Activated naive CD4-positive, alpha-beta T cell treated with anti-CD3 and anti-CD28 coated beads, Interleukin-2, amount 50 U/mL, for 24 hours (primary cell): ENCODE measurements at regions not wholly inside any gene's neighbourhood (a gene's known extent, or its start where the extent isn't known, plus 50 kb on each side); places are given as distances from the start of the nearest gene placed in this dataset.
"Not testable (repeated sequence)": the region's sequence is repeated elsewhere in the genome, so short reads cannot be mapped to it uniquely, and the experiment has no call there.

Source experiments
- H3K27ac Mint-ChIP-seq: one replicate; pipeline ENCODE4 v1.8.0; 2021; ENCODE audit warnings: mild to moderate bottlenecking, mixed read lengths
- H3K27me3 Mint-ChIP-seq: one replicate; pipeline ENCODE4 v1.8.0; 2021; ENCODE audit warnings: mixed read lengths
- H3K36me3 Mint-ChIP-seq: one replicate; pipeline ENCODE4 v1.8.0; 2021; ENCODE audit warnings: mixed read lengths
- H3K4me1 Mint-ChIP-seq: one replicate; pipeline ENCODE4 v1.8.0; 2021; ENCODE audit warnings: mixed read lengths
- H3K4me3 Mint-ChIP-seq: one replicate; pipeline ENCODE4 v1.8.0; 2021; ENCODE audit warnings: mild to moderate bottlenecking, mixed read lengths
- H3K9me3 Mint-ChIP-seq: one replicate; pipeline ENCODE4 v1.8.0; 2021; ENCODE audit warnings: mixed read lengths

GRCh38 chr3:164812042-164812441 is 266.3 kb downstream of the SI start:
- H3K36me3 Mint-ChIP-seq: no peaks in the 10 kb centered on the region
- H3K27me3 Mint-ChIP-seq: no peaks in the 10 kb centered on the region
- H3K9me3 Mint-ChIP-seq: peaks cover 8% of the 10 kb centered on the region
- H3K4me3 Mint-ChIP-seq: no peak overlapping the region
- no peaks in the 10 kb centered on the region for H3K4me1 Mint-ChIP-seq
- H3K27ac Mint-ChIP-seq: no peak overlapping the region

GRCh38 chr3:164806188-164806587 is 272.1 kb downstream of the SI start:
- H3K36me3 Mint-ChIP-seq: no peaks in the 10 kb centered on the region
- no peaks in the 10 kb centered on the region for H3K27me3 Mint-ChIP-seq
- no peak overlapping the region for H3K4me3 Mint-ChIP-seq
- no peak overlapping the region for H3K27ac Mint-ChIP-seq
- no peaks in the 10 kb centered on the region for H3K4me1 Mint-ChIP-seq
- peaks cover 16% of the 10 kb centered on the region for H3K9me3 Mint-ChIP-seq

DNA sequence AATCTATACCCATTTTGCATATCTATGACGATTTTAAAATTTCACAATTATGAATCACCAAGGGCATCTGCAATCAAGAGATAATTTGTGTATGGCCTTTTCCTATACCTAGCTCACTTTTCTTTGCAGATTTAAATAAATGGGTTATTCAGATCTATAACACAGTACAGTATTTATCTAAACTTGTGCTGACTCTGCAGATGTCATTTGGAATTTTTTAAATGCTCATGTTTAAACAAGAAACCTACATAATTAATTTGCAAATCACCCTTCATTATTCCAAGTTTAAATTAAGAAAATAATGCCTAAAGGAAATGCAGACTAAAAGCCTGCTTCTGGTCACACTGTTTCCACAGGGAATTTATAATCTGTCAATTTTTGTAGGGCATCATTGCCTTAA is 284.2 kb downstream of the SI start:
- Mint-ChIP-seq H3K4me3 (no peak overlapping the region), H3K27ac (no peak overlapping the region), H3K9me3 (peaks cover 12% of the 10 kb centered on the region), H3K36me3 (no peaks in the 10 kb centered on the region), H3K27me3 (no peaks in the 10 kb centered on the region), H3K4me1 (no peaks in the 10 kb centered on the region)

- Mint-ChIP-seq H3K9me3 (peaks cover 12% of the 10 kb centered on the region), H3K27me3 (no peaks in the 10 kb centered on the region), H3K36me3 (no peaks in the 10 kb centered on the region), H3K4me3 (no peak overlapping the region), H3K27ac (no peak overlapping the region), H3K4me1 (no peaks in the 10 kb centered on the region)
Observed at GRCh38 chr3:164791263-164791662, 287.0 kb downstream of the SI start.

- not testable (repeated sequence) for H3K27me3 Mint-ChIP-seq, H3K4me3 Mint-ChIP-seq, H3K36me3 Mint-ChIP-seq, H3K9me3 Mint-ChIP-seq, H3K4me1 Mint-ChIP-seq, H3K27ac Mint-ChIP-seq
Observed at GRCh38 chr3:164784407-164784806, 293.9 kb downstream of the SI start.

DNA sequence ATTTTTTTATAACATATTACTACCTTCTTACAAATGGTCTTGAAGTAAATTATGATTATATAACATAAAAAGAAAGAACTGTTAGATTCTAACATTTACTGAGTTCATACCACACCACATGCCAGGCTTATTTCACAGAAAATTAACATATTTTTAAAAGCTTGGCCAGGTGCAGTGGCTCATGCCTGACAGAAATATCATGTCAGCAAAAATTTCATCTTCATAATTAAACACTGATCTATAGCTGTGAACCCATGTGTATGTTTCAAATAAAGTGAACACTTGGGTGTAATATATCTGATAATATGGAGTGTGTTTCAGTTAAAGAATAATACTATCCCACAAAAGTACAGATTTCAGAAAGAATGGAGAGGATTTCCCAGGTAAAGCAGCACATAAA is 296.5 kb downstream of the SI start:
- Mint-ChIP-seq H3K27ac (no peak overlapping the region), H3K27me3 (no peaks in the 10 kb centered on the region), H3K4me3 (no peak overlapping the region), H3K36me3 (no peaks in the 10 kb centered on the region), H3K9me3 (no peaks in the 10 kb centered on the region), H3K4me1 (no peaks in the 10 kb centered on the region)

- Mint-ChIP-seq H3K36me3 (no peaks in the 10 kb centered on the region), H3K27me3 (no peaks in the 10 kb centered on the region), H3K27ac (no peak overlapping the region), H3K4me3 (no peak overlapping the region), H3K9me3 (no peaks in the 10 kb centered on the region), H3K4me1 (no peaks in the 10 kb centered on the region)
Observed at GRCh38 chr3:164779816-164780215, 298.5 kb downstream of the SI start.

DNA sequence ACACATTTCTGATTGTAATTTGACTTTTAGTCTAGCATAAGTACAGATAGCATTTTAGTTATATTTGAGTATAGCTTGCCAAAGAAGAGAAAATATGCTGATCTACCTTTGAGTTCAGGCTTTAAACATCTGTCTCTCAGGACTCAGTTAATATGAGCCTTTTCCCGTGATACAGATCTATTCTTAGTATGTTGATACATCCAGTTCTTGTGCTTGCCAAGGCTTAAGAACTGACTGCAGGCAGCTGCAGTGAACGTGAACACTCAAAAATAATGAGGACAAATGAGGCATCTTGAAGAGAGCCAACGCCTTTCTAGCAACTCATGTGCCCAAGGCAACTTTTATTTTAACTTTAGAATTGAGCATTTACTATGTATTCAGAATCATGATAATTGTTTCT is 325.5 kb downstream of the SI start:
- Mint-ChIP-seq H3K9me3 (peaks cover 5% of the 10 kb centered on the region), H3K36me3 (no peaks in the 10 kb centered on the region), H3K27ac (no peak overlapping the region), H3K4me1 (no peaks in the 10 kb centered on the region), H3K27me3 (no peaks in the 10 kb centered on the region), H3K4me3 (no peak overlapping the region)

DNA sequence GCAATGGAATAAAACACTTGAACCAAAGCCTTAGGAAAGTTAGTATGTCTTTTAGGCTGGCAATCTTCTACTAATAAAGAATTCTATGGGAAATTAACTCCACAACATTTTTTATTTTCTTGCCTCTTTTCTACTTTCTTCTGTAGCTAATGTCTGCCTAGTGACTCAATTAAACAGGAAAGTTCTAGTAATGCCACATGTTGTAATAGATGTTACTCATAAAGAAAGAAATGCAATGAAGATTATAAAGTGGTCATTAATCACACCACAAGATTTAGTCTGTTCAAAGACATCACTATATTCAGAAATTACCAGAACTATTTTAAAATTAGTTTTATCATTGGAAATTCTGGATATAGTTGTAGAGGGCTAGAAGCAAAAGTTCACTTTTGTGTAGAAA is 329.7 kb downstream of the SI start:
- Mint-ChIP-seq H3K27ac (no peak overlapping the region), H3K4me3 (no peak overlapping the region), H3K9me3 (peaks cover 11% of the 10 kb centered on the region), H3K27me3 (no peaks in the 10 kb centered on the region), H3K4me1 (no peaks in the 10 kb centered on the region), H3K36me3 (no peaks in the 10 kb centered on the region)

- no peaks in the 10 kb centered on the region for H3K4me1 Mint-ChIP-seq
- no peak overlapping the region for H3K27ac Mint-ChIP-seq
- H3K36me3 Mint-ChIP-seq: no peaks in the 10 kb centered on the region
- H3K27me3 Mint-ChIP-seq: no peaks in the 10 kb centered on the region
- H3K4me3 Mint-ChIP-seq: no peak overlapping the region
- H3K9me3 Mint-ChIP-seq: peaks cover 17% of the 10 kb centered on the region
Observed at GRCh38 chr3:164741869-164742268, 336.4 kb downstream of the SI start.

DNA sequence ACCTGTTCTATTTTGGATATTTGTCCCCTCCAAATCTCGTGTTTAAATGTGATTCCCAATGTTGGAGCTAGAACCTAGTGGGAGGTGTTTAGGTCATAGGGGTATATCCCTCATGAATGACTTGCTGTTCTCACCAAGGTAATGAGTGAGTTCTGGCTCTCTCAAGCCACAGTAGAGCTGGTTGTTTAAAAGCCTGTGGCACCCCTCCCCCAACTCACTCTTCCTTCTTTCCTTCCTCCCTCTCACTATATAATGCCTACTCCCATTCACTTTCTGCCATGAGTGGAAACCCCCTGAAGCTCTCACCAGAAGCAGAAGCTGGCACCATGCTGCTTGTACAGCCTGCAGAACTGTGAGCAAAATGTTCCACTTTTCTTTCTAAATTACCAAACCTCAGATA is 341.1 kb downstream of the SI start:
- Mint-ChIP-seq H3K9me3 (peaks cover 16% of the 10 kb centered on the region), H3K36me3 (no peaks in the 10 kb centered on the region), H3K4me1 (no peaks in the 10 kb centered on the region), H3K27me3 (no peaks in the 10 kb centered on the region), H3K4me3 (no peak overlapping the region), H3K27ac (no peak overlapping the region)

- H3K27me3 Mint-ChIP-seq: no peaks in the 10 kb centered on the region
- peaks cover 1% of the 10 kb centered on the region for H3K9me3 Mint-ChIP-seq
- no peaks in the 10 kb centered on the region for H3K36me3 Mint-ChIP-seq
- no peaks in the 10 kb centered on the region for H3K4me1 Mint-ChIP-seq
- H3K27ac Mint-ChIP-seq: no peak overlapping the region
- no peak overlapping the region for H3K4me3 Mint-ChIP-seq
Observed at GRCh38 chr3:164732166-164732565, 346.1 kb downstream of the SI start.

GRCh38 chr3:164730815-164731360 is 347.4 kb downstream of the SI start:
- H3K27me3 Mint-ChIP-seq: no peaks in the 10 kb centered on the region

DNA sequence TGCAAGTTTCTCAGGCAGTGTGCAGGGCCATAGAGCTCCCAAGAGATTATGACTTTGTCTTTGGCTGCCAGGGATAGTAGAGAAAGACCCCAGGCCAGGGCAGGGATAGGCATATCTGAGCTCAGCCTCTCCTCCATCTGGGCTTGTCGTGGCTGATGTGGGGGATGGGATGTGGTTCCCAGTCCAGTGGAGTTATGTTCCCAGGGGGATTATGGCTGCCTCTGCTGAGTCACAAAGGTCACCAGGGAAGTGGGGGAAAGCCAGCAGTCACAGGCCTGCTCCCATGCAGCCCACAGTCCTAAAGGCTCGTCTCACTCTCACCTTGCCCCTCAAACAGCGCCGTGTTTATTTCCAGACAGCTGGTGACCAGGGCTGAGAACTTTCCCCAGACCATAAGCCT is 354.9 kb downstream of the SI start:
- Mint-ChIP-seq H3K4me1 (no peaks in the 10 kb centered on the region), H3K27ac (no peak overlapping the region), H3K9me3 (no peaks in the 10 kb centered on the region), H3K4me3 (no peak overlapping the region), H3K27me3 (no peaks in the 10 kb centered on the region), H3K36me3 (no peaks in the 10 kb centered on the region)

More at GRCh38 chr3:164730815-164731360, 347.4 kb downstream of the SI start:
- no peak overlapping the region for H3K4me3 Mint-ChIP-seq
- H3K9me3 Mint-ChIP-seq: no peaks in the 10 kb centered on the region
- H3K4me1 Mint-ChIP-seq: no peaks in the 10 kb centered on the region
- H3K27ac Mint-ChIP-seq: no peak overlapping the region
- H3K36me3 Mint-ChIP-seq: no peaks in the 10 kb centered on the region

DNA sequence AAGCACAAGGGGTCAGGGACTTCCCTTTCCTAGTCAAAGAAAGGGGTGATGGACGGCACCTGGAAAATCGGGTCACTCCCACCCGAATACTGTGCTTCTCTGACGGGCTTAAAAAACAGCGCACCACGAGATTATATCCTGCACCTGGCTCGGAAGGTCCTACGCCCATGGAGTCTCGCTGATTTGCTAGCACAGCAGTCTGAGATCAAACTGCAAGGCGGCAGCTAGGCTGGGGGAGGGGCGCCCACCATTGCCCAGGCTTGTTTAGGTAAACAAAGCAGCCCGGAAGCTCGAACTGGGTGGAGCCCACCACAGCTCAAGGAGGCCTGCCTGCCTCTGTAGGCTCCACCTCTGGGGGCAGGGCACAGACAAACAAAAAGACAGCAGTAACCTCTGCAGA is 375.5 kb downstream of the SI start:
- not testable (repeated sequence) for H3K27me3 Mint-ChIP-seq, H3K9me3 Mint-ChIP-seq, H3K4me1 Mint-ChIP-seq, H3K36me3 Mint-ChIP-seq, H3K4me3 Mint-ChIP-seq, H3K27ac Mint-ChIP-seq

DNA sequence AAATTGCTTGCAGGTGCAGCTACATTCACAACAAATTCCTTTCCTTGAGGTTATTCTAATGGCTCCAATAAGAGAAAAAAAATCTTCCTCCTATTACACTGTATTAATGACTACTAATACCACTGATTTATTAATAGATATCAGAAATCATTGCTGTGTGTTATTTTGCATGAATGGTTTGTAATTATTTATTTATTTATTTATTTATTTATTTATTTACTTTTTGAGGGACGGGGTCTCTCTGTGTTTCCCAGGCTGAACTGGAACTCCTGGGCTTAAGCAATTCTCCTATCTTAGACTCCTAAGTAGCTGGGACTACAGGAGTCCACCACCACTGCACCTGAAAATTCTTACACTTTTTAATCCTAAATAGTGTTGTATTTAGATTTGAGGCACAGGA is 390.4 kb downstream of the SI start:
- Mint-ChIP-seq H3K4me1 (no peaks in the 10 kb centered on the region), H3K27me3 (no peaks in the 10 kb centered on the region), H3K9me3 (no peaks in the 10 kb centered on the region), H3K36me3 (no peaks in the 10 kb centered on the region), H3K4me3 (no peak overlapping the region), H3K27ac (no peak overlapping the region)

DNA sequence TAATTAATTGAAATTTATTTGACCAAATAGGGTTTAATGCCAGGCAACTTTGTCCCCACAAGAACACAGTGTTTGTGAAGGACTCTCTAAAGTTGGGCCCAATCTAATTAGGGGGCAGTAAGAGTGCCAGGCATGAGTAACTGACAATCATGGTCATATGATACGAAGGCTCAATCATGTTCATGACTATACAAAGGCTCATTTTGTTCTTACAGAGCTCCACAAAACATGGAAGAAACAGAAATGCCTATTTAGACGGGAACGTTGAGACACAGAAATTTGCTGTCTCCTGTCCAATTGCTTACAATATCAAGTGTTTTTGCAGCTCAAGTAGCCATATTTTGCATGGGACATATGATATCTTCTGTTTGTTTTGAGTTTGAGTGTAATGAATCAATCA is 391.1 kb downstream of the SI start:
- Mint-ChIP-seq H3K4me3 (no peak overlapping the region), H3K27ac (no peak overlapping the region), H3K4me1 (no peaks in the 10 kb centered on the region), H3K27me3 (no peaks in the 10 kb centered on the region), H3K9me3 (no peaks in the 10 kb centered on the region), H3K36me3 (no peaks in the 10 kb centered on the region)
